ENCODE measurements at regions not wholly inside any gene's neighbourhood (a gene's known extent, or its start where the extent isn't known, plus 50 kb on each side); places are given as distances from the start of the nearest gene placed in this dataset.

GRCh38 chr2:204019572-204020501 is 83.3 kb downstream of the ICOS start:
- Histone ChIP-seq H3K79me2 (ENCODE audit: control insufficient read depth, insufficient read depth, low read length) (no peaks in the 10 kb centered on the region), H3K27me3 (ENCODE audit: control insufficient read depth, insufficient read depth, low read length) (no peaks in the 10 kb centered on the region), H3K4me1 (ENCODE audit: control insufficient read depth, extremely low read depth, insufficient read depth, low read length) (no peaks in the 10 kb centered on the region), H3K4me3 (replicated peaks in 1 of 4; ENCODE audit: control extremely low read depth in 1 of 4, insufficient read depth in 1 of 4, low read depth in 3 of 4, low read length in 4 of 4) (no peak overlapping the region), H2AFZ (ENCODE audit: low read length) (no peak overlapping the region), H4K20me1 (ENCODE audit: control insufficient read depth, extremely low read depth, insufficient read depth, low read length) (no peaks in the 10 kb centered on the region), H3K9ac (ENCODE audit: insufficient read depth, low read length) (no peak overlapping the region), H3K4me2 (ENCODE audit: extremely low read depth, insufficient read depth, low read length) (no peak overlapping the region), H3K27ac (ENCODE audit: insufficient read depth, low read length) (no peak overlapping the region), H3K36me3 (ENCODE audit: control insufficient read depth, insufficient read depth, low read length) (no peaks in the 10 kb centered on the region), H3K9me3 (ENCODE audit: control insufficient read depth, insufficient read depth, low read depth, low read length) (no peaks in the 10 kb centered on the region)
- TF ChIP-seq CTCF (conservative IDR thresholded peaks at IDR 0.05 in 1 of 2, IDR thresholded peaks at IDR 0.05 in 1 of 2; ENCODE audit: low read depth in 1 of 2, low read length in 2 of 2) (no peak), EZH2 (IDR thresholded peaks at IDR 0.05; ENCODE audit: low read length, missing control alignments) (no peak)
- DNase-seq (ENCODE audit: low read depth in 2 of 2), result peak in 1 of 2 donors; percentile 72

GRCh38 chr2:204021290-204022081 is 84.9 kb downstream of the ICOS start:
- Histone ChIP-seq H3K27ac (ENCODE audit: insufficient read depth, low read length) (no peak overlapping the region), H3K4me2 (ENCODE audit: extremely low read depth, insufficient read depth, low read length) (no peak overlapping the region)

More at GRCh38 chr2:204021290-204022081, 84.9 kb downstream of the ICOS start:
- H2AFZ ChIP-seq (ENCODE audit: low read length), result no peak overlapping the region
- H3K36me3 ChIP-seq (ENCODE audit: control insufficient read depth, insufficient read depth, low read length), result no peaks in the 10 kb centered on the region
- H3K4me3 ChIP-seq (replicated peaks in 1 of 4; ENCODE audit: control extremely low read depth in 1 of 4, insufficient read depth in 1 of 4, low read depth in 3 of 4, low read length in 4 of 4), result no peak overlapping the region
- no peaks in the 10 kb centered on the region for H3K4me1 ChIP-seq (ENCODE audit: control insufficient read depth, extremely low read depth, insufficient read depth, low read length)
- TF ChIP-seq EZH2 (IDR thresholded peaks at IDR 0.05; ENCODE audit: low read length, missing control alignments), result no peak
- TF ChIP-seq CTCF (conservative IDR thresholded peaks at IDR 0.05 in 1 of 2, IDR thresholded peaks at IDR 0.05 in 1 of 2; ENCODE audit: low read depth in 1 of 2, low read length in 2 of 2), result no peak
- no peaks in the 10 kb centered on the region for H3K9me3 ChIP-seq (ENCODE audit: control insufficient read depth, insufficient read depth, low read depth, low read length)
- H3K9ac ChIP-seq (ENCODE audit: insufficient read depth, low read length), result no peak overlapping the region
- DNase-seq (ENCODE audit: low read depth in 2 of 2), result peak; percentile 14 to 30
- H3K27me3 ChIP-seq (ENCODE audit: control insufficient read depth, insufficient read depth, low read length), result no peaks in the 10 kb centered on the region
- H3K79me2 ChIP-seq (ENCODE audit: control insufficient read depth, insufficient read depth, low read length), result no peaks in the 10 kb centered on the region
- no peaks in the 10 kb centered on the region for H4K20me1 ChIP-seq (ENCODE audit: control insufficient read depth, extremely low read depth, insufficient read depth, low read length)
